DOHH2 (cell line): ENCODE measurements at regions not wholly inside any gene's neighbourhood (a gene's known extent, or its start where the extent isn't known, plus 50 kb on each side); places are given as distances from the start of the nearest gene placed in this dataset.

Experiments
- H3F3A ChIP-seq: fragments of 200-600 bp; sonication (generic), shearing (Covaris generic); 2 replicates; pipeline ENCODE4 v1.6.0; 2016; ENCODE audit warnings: antibody characterized with exemption, mild to moderate bottlenecking; ENCODE audit not compliant: control insufficient read depth, insufficient read depth
- H3K27ac ChIP-seq: fragments of 200-600 bp; sonication (generic); 2 replicates; pipeline ENCODE4 v1.5.1; 2014; ENCODE audit warnings: low read depth, mild to moderate bottlenecking, low read length, moderate library complexity
- H3K27me3 ChIP-seq: fragments of 200-600 bp; sonication (generic); 2 replicates; pipeline ENCODE4 v1.6.1; 2014; ENCODE audit warnings: mild to moderate bottlenecking, low read length, mixed read lengths; ENCODE audit not compliant: control insufficient read depth
- H3K36me3 ChIP-seq: fragments of 200-600 bp; sonication (generic); 2 replicates; pipeline ENCODE4 v1.6.1; 2014; ENCODE audit warnings: mild to moderate bottlenecking, low read length, moderate library complexity, mixed read lengths; ENCODE audit not compliant: control insufficient read depth
- H3K4me1 ChIP-seq: fragments of 200-600 bp; sonication (generic); 2 replicates; pipeline ENCODE4 v1.6.1; 2014; ENCODE audit warnings: mild to moderate bottlenecking, low read length, mixed read lengths; ENCODE audit not compliant: control insufficient read depth
- H3K4me2 ChIP-seq: fragments of 200-600 bp; sonication (generic); 2 replicates; pipeline ENCODE4 v1.6.0; 2014; ENCODE audit warnings: mild to moderate bottlenecking, low read length, moderate library complexity
- H3K4me3 ChIP-seq: fragments of 200-600 bp; sonication (generic); 2 replicates; pipeline ENCODE4 v1.5.1; 2014; ENCODE audit warnings: mild to moderate bottlenecking, low read length, mixed read lengths
- H3K79me2 ChIP-seq: fragments of 200-600 bp; sonication (generic); 2 replicates; pipeline ENCODE4 v1.6.1; 2014; ENCODE audit warnings: mild to moderate bottlenecking, low read length, mixed read lengths; ENCODE audit not compliant: control insufficient read depth
- H3K9me2 ChIP-seq: fragments of 200-600 bp; sonication (generic); replicated peaks from 2 replicates; pipeline ENCODE4 v1.6.1; 2014; ENCODE audit warnings: mild to moderate bottlenecking, low read length, mixed read lengths; ENCODE audit not compliant: control insufficient read depth
- H3K9me3 ChIP-seq: fragments of 200-600 bp; sonication (generic); 2 replicates; pipeline ENCODE4 v1.6.1; 2014; ENCODE audit warnings: antibody characterized with exemption, low read length, mixed read lengths; ENCODE audit not compliant: control insufficient read depth, insufficient read depth
- H4K20me1 ChIP-seq: fragments of 200-600 bp; sonication (generic); 2 replicates; pipeline ENCODE4 v1.6.0; 2014; ENCODE audit warnings: low read depth, mild to moderate bottlenecking, antibody characterized with exemption, low read length, moderate library complexity; ENCODE audit not compliant: control insufficient read depth, insufficient read depth
- EZH2phosphoT487 ChIP-seq: fragments of 200-600 bp; sonication (generic); IDR thresholded peaks from 2 replicates; pipeline ENCODE4 v1.6.1; 2017; ENCODE audit warnings: borderline replicate concordance, mild to moderate bottlenecking, antibody characterized with exemption, low read length, moderate library complexity, mixed read lengths
- TF ChIP-seq, protein P1 (sequence below): fragments of 200-600 bp; sonication (generic); IDR thresholded peaks from one replicate; pipeline ENCODE4 v1.5.1; 2014; ENCODE audit warnings: antibody characterized with exemption, mild to moderate bottlenecking, low read depth, low read length; ENCODE audit not compliant: poor library complexity, severe bottlenecking

DNA sequence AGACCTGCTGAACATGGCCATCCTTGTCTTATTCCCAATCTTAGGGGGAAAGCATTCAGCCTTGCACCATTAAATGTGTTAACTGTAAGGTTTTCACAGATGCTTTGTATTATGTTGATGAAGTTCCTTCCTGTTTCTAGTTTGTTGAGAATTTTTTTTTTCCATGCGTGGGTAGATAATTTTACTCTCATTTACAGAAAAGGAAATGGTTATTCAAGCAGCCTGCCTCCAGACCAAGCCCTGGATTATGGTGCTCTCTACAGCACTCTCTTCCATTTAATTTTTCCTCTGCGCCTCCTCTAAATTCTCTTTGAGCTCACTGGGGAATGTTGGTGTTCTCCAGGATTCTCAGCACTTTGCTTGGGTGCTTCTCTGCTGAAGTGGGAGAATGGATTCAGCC, 179.3 kb upstream of the PZP start:
- H4K20me1 ChIP-seq, result no peaks in the 10 kb centered on the region
- H3K27me3 ChIP-seq, result no peaks in the 10 kb centered on the region
- TF ChIP-seq, protein P1, sequence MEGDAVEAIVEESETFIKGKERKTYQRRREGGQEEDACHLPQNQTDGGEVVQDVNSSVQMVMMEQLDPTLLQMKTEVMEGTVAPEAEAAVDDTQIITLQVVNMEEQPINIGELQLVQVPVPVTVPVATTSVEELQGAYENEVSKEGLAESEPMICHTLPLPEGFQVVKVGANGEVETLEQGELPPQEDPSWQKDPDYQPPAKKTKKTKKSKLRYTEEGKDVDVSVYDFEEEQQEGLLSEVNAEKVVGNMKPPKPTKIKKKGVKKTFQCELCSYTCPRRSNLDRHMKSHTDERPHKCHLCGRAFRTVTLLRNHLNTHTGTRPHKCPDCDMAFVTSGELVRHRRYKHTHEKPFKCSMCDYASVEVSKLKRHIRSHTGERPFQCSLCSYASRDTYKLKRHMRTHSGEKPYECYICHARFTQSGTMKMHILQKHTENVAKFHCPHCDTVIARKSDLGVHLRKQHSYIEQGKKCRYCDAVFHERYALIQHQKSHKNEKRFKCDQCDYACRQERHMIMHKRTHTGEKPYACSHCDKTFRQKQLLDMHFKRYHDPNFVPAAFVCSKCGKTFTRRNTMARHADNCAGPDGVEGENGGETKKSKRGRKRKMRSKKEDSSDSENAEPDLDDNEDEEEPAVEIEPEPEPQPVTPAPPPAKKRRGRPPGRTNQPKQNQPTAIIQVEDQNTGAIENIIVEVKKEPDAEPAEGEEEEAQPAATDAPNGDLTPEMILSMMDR, result no peak
- no peak for TF ChIP-seq EZH2phosphoT487
- no peak overlapping the region for H3K4me3 ChIP-seq
- H3K79me2 ChIP-seq, result no peaks in the 10 kb centered on the region
- no peaks in the 10 kb centered on the region for H3K9me3 ChIP-seq
- no peak overlapping the region for H3K4me2 ChIP-seq
- H3F3A ChIP-seq, result no peaks in the 10 kb centered on the region
- H3K9me2 ChIP-seq, result no peaks in the 10 kb centered on the region
- no peaks in the 10 kb centered on the region for H3K36me3 ChIP-seq
- peaks cover 11% of the 10 kb centered on the region for H3K4me1 ChIP-seq
- no peak overlapping the region for H3K27ac ChIP-seq

GRCh38 chr12:9383585-9383984, 175.4 kb upstream of the PZP start:
- no peaks in the 10 kb centered on the region for H3K79me2 ChIP-seq
- no peaks in the 10 kb centered on the region for H3F3A ChIP-seq
- H3K4me2 ChIP-seq, result no peak overlapping the region
- no peaks in the 10 kb centered on the region for H4K20me1 ChIP-seq
- H3K27ac ChIP-seq, result no peak overlapping the region
- H3K9me3 ChIP-seq, result no peaks in the 10 kb centered on the region
- H3K4me1 ChIP-seq, result peaks cover 9% of the 10 kb centered on the region
- no peaks in the 10 kb centered on the region for H3K27me3 ChIP-seq
- H3K36me3 ChIP-seq, result no peaks in the 10 kb centered on the region
- TF ChIP-seq EZH2phosphoT487, result no peak
- TF ChIP-seq, protein P1, result no peak
- no peak overlapping the region for H3K4me3 ChIP-seq
- no peaks in the 10 kb centered on the region for H3K9me2 ChIP-seq

GRCh38 chr12:9381619-9382018, 173.4 kb upstream of the PZP start:
- H3K9me3 ChIP-seq, result no peaks in the 10 kb centered on the region
- no peaks in the 10 kb centered on the region for H3K4me1 ChIP-seq
- no peak overlapping the region for H3K4me3 ChIP-seq
- no peaks in the 10 kb centered on the region for H3F3A ChIP-seq
- peaks cover 14% of the 10 kb centered on the region for H3K27me3 ChIP-seq
- no peak for TF ChIP-seq EZH2phosphoT487
- TF ChIP-seq, protein P1, result no peak
- no peak overlapping the region for H3K27ac ChIP-seq
- H3K79me2 ChIP-seq, result no peaks in the 10 kb centered on the region
- no peaks in the 10 kb centered on the region for H3K36me3 ChIP-seq
- H4K20me1 ChIP-seq, result no peaks in the 10 kb centered on the region
- H3K9me2 ChIP-seq, result no peaks in the 10 kb centered on the region
- no peak overlapping the region for H3K4me2 ChIP-seq

GRCh38 chr12:9380650-9381049, 172.5 kb upstream of the PZP start:
- TF ChIP-seq EZH2phosphoT487, result no peak
- TF ChIP-seq, protein P1, result no peak
- H3K4me2 ChIP-seq, result no peak overlapping the region
- no peak overlapping the region for H3K27ac ChIP-seq
- no peaks in the 10 kb centered on the region for H3K79me2 ChIP-seq
- H3K4me1 ChIP-seq, result no peaks in the 10 kb centered on the region
- H3K36me3 ChIP-seq, result no peaks in the 10 kb centered on the region
- H3K27me3 ChIP-seq, result peaks cover 14% of the 10 kb centered on the region
- no peaks in the 10 kb centered on the region for H3K9me3 ChIP-seq
- H3K4me3 ChIP-seq, result no peak overlapping the region
- H3F3A ChIP-seq, result no peaks in the 10 kb centered on the region
- H3K9me2 ChIP-seq, result no peaks in the 10 kb centered on the region
- H4K20me1 ChIP-seq, result no peaks in the 10 kb centered on the region
